GM19467 (cell line): ENCODE measurements at regions not wholly inside any gene's neighbourhood (a gene's known extent, or its start where the extent isn't known, plus 50 kb on each side); places are given as distances from the start of the nearest gene placed in this dataset.
"Not testable (repeated sequence)": the region's sequence is repeated elsewhere in the genome, so short reads cannot be mapped to it uniquely, and the experiment has no call there.

Experiments used
- ATAC-seq: cut with Tn5 transposase; IDR thresholded peaks from one replicate; pipeline ENCODE4 v1.9.1; 2021; ENCODE audit warnings: mild to moderate bottlenecking, moderate library complexity; ENCODE audit not compliant: unreplicated experiment

DNA sequence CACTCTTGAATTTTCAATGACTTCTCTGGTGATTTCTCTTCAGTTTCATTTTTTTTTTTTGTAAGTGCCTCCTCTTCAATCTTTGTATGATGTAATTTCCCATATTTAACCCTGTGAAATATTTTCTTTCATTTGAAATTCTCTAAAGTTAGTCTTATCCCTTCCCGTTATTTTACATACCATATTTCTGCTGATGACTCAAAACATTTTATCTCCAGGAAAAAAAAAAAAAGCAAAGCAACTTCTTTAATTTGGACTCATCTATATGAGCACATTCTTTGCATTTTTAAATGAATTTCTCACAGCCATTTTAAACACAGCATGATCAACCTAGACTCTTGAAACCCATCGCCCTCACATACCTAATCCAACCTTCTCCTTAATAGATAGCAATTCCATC, 1831.4 kb downstream of the ARAP2 start:
- no peak for ATAC-seq

GRCh38 chr4:34417160-34417559, 1827.2 kb downstream of the ARAP2 start:
- no peak for ATAC-seq

- no peak for ATAC-seq
Observed at GRCh38 chr4:34419871-34420270, 1824.4 kb downstream of the ARAP2 start.

- ATAC-seq: no peak
Observed at GRCh38 chr4:34422472-34423175, 1821.7 kb downstream of the ARAP2 start.

GRCh38 chr4:34432706-34433105, 1811.6 kb downstream of the ARAP2 start:
- no peak for ATAC-seq

- not testable (repeated sequence) for ATAC-seq
Observed at GRCh38 chr4:34434377-34434776, 1809.9 kb downstream of the ARAP2 start.

GRCh38 chr4:34464196-34464595, 1780.1 kb downstream of the ARAP2 start:
- no peak for ATAC-seq

DNA sequence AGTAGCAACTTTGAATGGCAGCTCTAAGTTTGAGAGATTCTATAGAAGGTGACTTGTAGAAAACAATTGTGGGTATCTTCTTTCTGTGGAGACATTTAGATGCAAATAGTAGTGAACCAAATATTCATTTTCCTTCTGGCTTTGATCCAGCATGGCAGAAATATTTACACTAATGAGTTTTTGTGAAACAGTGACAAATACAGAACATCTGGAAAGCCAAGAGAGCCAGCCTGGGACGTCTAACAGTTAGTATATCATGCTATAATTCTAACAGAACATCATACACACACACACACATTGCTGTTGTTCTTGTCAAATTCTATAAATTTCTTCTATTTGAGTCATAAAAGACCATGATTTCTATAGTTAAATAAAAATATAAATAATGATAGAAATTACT, 1777.9 kb downstream of the ARAP2 start:
- no peak for ATAC-seq

DNA sequence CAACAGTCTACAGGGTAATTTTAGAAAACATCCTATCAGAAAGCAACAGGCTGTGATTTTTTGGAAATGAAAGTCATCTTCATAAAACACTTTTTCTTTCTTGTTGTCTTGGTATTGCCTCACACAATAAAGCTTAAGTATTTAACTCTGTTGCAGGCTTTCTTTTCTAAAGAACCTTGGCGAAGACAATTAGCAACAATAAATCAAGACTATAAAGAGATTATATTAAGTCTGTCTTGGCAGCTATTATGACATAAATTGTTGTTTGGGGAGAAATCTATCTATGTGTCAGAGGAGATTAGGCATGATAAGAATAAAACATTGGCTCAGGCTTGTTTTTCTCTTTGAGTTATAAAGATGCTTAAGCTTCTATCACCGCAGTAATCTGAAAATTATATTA, 1774.8 kb downstream of the ARAP2 start:
- no peak for ATAC-seq

DNA sequence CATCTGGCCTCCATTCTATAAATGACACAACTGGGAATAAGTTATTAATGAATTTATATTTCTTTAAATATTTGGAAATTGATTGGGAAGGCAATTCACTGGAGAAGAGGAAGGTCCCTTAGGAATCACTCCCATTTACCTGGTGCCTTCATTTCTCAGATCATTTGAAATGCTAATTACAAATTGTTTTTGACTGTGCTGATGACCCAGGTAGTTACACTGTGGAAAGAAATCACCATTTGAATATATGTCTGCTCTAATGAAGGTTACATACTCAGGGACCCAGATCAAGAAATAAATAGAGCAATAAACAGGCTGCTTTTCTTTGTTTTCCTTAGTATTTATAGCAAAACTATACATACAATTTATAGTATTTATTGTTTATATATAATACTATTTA, 1759.1 kb downstream of the ARAP2 start:
- no peak for ATAC-seq

DNA sequence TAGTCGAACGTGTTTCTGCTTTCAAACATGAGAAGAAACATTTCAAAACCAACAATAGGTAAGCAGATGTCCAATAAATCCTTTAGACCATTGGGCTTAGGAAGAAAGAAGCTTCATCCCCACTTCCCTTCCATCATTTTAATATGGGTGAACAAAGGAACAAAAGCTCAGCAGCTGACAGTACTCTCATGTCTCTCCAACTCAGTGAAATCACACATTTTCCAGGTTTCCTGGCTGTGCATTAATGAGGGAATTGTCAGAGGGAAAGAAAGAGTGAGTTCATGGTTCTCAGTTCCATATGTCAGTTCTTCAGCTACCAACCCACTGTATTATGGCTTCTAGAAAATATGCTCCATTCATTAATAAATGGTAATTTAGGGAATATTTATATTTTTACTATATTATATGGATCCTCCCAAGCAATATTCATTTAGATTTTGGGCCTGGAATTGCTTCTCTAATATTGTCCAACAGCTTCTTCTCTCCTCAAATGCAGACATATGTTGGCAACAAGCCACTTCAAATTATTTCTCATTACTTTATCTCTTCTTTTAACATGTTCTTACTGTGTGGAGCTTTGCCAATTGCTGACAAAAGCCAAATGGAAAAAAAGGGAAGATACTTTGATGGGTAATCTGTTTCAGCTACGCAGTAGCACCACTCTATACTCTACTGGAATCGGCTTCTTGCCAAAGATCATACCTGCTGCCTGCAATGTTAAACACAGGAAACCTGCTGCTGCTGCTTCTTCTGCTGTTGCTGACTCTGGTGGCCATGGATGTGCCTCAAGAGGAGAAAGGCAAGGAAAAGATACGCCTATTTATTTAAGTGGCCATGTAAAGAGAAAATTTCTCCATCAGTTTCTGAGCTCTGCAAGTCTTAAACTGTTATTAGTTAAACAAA, 1757.6 kb downstream of the ARAP2 start:
- no peak for ATAC-seq

DNA sequence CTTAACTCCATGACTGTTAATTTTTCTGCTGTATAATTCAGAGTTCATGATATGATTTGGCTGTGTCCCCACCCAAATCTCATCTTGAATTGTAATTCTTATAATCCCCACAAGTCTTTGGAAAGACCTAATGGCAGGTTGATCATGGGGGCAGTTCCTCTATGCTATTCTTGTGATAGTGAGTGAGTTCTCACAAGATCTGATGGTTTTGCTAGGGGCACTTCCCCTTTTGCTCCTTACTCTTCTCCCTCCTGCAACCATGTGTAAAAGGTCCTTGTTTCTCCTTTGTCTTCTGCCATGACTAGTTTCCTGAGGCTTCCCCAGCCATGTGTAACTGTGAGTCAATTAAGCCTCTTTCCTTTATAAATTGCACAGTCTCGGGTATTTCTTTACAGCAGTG, 1751.9 kb downstream of the ARAP2 start:
- ATAC-seq: no peak

DNA sequence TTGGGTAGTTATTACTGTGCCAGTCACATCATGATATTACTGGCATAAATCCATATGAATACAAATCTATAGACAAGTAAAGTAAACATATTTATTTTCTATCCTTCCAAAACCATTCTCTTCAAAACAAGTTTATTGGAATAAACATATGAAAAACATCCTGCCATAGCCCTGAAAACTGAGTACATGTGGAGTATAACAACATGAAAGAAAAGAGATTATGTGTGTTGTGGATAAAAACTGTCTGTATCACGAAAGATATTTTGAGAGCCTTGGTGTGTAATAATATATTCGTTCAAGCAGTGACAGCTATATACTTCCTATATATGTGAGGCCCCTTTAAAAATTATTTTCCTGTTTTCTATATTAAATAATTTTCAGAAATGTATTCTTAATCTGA, 1742.2 kb downstream of the ARAP2 start:
- ATAC-seq: no peak

GRCh38 chr4:34504731-34505130, 1739.6 kb downstream of the ARAP2 start:
- ATAC-seq: not testable (repeated sequence)

- ATAC-seq: not testable (repeated sequence)
Observed at GRCh38 chr4:34506511-34507092, 1737.7 kb downstream of the ARAP2 start.

DNA sequence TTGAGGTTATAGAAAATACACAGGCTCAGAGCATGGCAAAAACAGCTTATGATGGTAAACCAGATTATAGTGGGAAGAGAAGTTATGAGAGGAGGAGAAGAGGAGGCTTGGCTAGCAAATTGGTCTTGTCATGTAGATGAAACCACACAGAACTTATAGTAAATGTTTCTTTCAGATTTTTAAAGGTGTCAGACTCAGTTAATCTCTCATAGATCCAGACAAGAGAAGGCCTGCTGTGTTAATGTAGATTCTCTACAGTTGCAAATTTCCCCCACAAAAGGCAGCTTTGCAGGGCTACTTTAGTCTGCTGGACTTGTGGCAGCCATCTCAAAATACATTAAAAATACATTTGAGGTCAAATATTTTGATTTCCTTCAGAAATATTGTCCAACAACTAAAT, 1731.7 kb downstream of the ARAP2 start:
- ATAC-seq: no peak

- ATAC-seq: no peak
Observed at GRCh38 chr4:34516524-34516923, 1727.8 kb downstream of the ARAP2 start.

- no peak for ATAC-seq
Observed at GRCh38 chr4:34534916-34535315, 1709.4 kb downstream of the ARAP2 start.

GRCh38 chr4:34566091-34566490, 1678.2 kb downstream of the ARAP2 start:
- ATAC-seq: no peak

DNA sequence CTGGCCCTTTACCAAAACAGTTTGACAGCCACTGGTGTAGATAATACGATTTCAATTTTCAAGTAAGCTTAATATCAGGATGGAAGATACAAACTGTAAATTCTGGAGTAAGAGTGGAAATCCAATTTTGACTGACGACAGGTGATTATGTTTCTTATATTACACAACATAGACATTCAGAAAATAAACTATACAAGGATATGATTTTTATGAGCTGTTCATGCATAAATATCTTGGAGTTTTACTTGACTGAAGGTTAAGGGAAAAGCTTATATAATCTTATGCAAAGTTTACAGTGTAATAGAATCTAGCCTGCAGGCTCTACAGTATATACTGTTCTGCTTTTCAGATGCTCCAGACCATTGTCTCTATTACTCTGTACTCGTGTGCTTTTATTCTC, 1672.3 kb downstream of the ARAP2 start:
- no peak for ATAC-seq

DNA sequence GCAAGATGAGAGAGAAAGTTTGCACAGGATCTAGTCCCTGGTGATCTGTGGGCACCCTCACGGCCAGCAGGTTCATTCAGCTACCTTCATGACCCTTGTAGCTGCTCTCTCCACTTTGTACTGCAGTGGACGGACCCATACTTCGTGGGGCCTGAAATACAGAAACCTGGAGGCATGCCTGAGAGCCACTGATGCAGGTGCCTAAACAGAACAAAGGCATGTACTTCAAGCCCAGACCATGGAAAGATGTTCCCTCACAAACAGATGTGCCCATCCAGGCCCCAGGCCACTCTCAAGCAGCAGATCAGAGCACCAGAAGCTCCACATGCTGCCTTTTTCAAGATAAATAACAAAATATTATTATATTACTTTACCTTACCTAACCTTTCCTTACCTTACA, 1629.0 kb downstream of the ARAP2 start:
- no peak for ATAC-seq
